Keratinocyte (primary cell): ENCODE measurements at regions not wholly inside any gene's neighbourhood (a gene's known extent, or its start where the extent isn't known, plus 50 kb on each side); places are given as distances from the start of the nearest gene placed in this dataset.

Source experiments
- DNase-seq: peaks from one replicate; pipeline ENCODE4 v3.0.0-alpha.2; 2011; ENCODE audit warnings: low read depth, missing footprints, low spot score
- FAIRE-seq: peaks from 2 replicates; lab custom pipeline; 2011; peaks lifted over from hg19 to GRCh38; lab: Jason Lieb, UNC
- H2AFZ ChIP-seq: 2 replicates; pipeline ENCODE4 v1.6.0; 2012; ENCODE audit warnings: low read length, control low read depth, inconsistent platforms; ENCODE audit not compliant: control insufficient read depth
- H3K27ac ChIP-seq: 2 replicates; pipeline ENCODE4 v1.5.1; 2011; ENCODE audit warnings: low read length; ENCODE audit not compliant: control insufficient read depth, insufficient read depth
- H3K27me3 ChIP-seq: 3 replicates; pipeline ENCODE4 v1.6.0; 2011; ENCODE audit warnings: low read length; ENCODE audit not compliant: control insufficient read depth, insufficient read depth; ENCODE audit errors: extremely low read depth
- H3K36me3 ChIP-seq, 2 experiments: 2 replicates in 1 of 2; 3 replicates in 1 of 2; pipeline ENCODE4 v1.5.1; 2011; ENCODE audit warnings: low read length in 2 of 2, mild to moderate bottlenecking in 1 of 2; ENCODE audit not compliant: control insufficient read depth in 2 of 2, insufficient read depth in 2 of 2; ENCODE audit errors: extremely low read depth in 1 of 2
- H3K4me1 ChIP-seq: 3 replicates; pipeline ENCODE4 v1.5.1; 2011; ENCODE audit warnings: low read length; ENCODE audit not compliant: control insufficient read depth, insufficient read depth; ENCODE audit errors: extremely low read depth
- H3K4me2 ChIP-seq: 3 replicates; pipeline ENCODE4 v1.6.0; 2011; ENCODE audit warnings: low read depth, low read length; ENCODE audit not compliant: control insufficient read depth, insufficient read depth; ENCODE audit errors: extremely low read depth
- H3K4me3 ChIP-seq, 3 experiments: fragments of 200-600 bp in 1 of 3; sonication (generic) in 1 of 3; 2 replicates in 2 of 3; 3 replicates in 1 of 3; pipeline ENCODE4 v1.5.1; 2011 to 2016; ENCODE audit warnings: low read length in 3 of 3, mild to moderate bottlenecking in 3 of 3, control low read depth in 2 of 3, inconsistent platforms in 1 of 3, low read depth in 1 of 3, mixed read lengths in 1 of 3, mixed run types in 1 of 3, moderate library complexity in 1 of 3; ENCODE audit not compliant: control insufficient read depth in 2 of 3, insufficient read depth in 2 of 3; ENCODE audit errors: extremely low read depth in 1 of 3
- H3K79me2 ChIP-seq: 2 replicates; pipeline ENCODE4 v1.6.0; 2012; ENCODE audit warnings: low read length; ENCODE audit not compliant: control insufficient read depth, insufficient read depth
- H3K9ac ChIP-seq: 3 replicates; pipeline ENCODE4 v1.6.0; 2011; ENCODE audit warnings: low read length; ENCODE audit not compliant: control insufficient read depth, insufficient read depth; ENCODE audit errors: extremely low read depth
- H3K9me1 ChIP-seq: 3 replicates; pipeline ENCODE4 v1.6.0; 2011; ENCODE audit warnings: low read length; ENCODE audit not compliant: control insufficient read depth, insufficient read depth; ENCODE audit errors: extremely low read depth
- H3K9me3 ChIP-seq: 2 replicates; pipeline ENCODE4 v1.5.1; 2012; ENCODE audit warnings: low read depth, low read length; ENCODE audit not compliant: control insufficient read depth
- H4K20me1 ChIP-seq: 3 replicates; pipeline ENCODE4 v1.6.0; 2011; ENCODE audit warnings: low read length; ENCODE audit not compliant: control insufficient read depth, insufficient read depth; ENCODE audit errors: extremely low read depth
- CTCF ChIP-seq, 3 experiments: IDR thresholded peaks in 1 of 3; conservative IDR thresholded peaks in 1 of 3; optimal IDR thresholded peaks in 1 of 3; 2 replicates in 2 of 3; 3 replicates in 1 of 3; pipeline versions ENCODE3 to v1.5.1; 2011; ENCODE audit warnings: low read length in 3 of 3, mild to moderate bottlenecking in 3 of 3, moderate library complexity in 2 of 3, control low read depth in 1 of 3, inconsistent platforms in 1 of 3; ENCODE audit not compliant: insufficient read depth in 2 of 3; ENCODE audit errors: extremely low read depth in 1 of 3
- EZH2 ChIP-seq: IDR thresholded peaks from one replicate; pipeline ENCODE4 v1.6.1; 2012; ENCODE audit warnings: inconsistent platforms, mild to moderate bottlenecking, low read length, moderate library complexity
- dilution Hi-C: fragments of 300-500 bp; cut with MboI; formaldehyde crosslinking; loops from one replicate; pipeline ENCODE4 v1.7.0; 2020; ENCODE audit warnings: low sequenced_read_pairs; ENCODE audit not compliant: extremely low pct_ligation_motif_present

GRCh38 chr14:89521988-89522387 is 105.0 kb upstream of the FOXN3 start:
- TF ChIP-seq CTCF (optimal IDR thresholded peaks at IDR 0.05 in 1 of 3, IDR thresholded peaks at IDR 0.05 in 1 of 3, conservative IDR thresholded peaks at IDR 0.05 in 1 of 3; ENCODE audit: extremely low read depth in 1 of 3, insufficient read depth in 2 of 3, low read length in 3 of 3) (no peak), EZH2 (no peak)
- Histone ChIP-seq H4K20me1 (no peaks in the 10 kb centered on the region), H3K9me3 (no peaks in the 10 kb centered on the region), H3K36me3 (no peaks in the 10 kb centered on the region), H3K4me1 (no peaks in the 10 kb centered on the region), H3K4me2 (no peak overlapping the region), H3K9me1 (no peaks in the 10 kb centered on the region), H3K79me2 (no peaks in the 10 kb centered on the region), H2AFZ (no peak overlapping the region), H3K27ac (no peak overlapping the region), H3K4me3 (no peak overlapping the region), H3K27me3 (no peaks in the 10 kb centered on the region), H3K9ac (no peak overlapping the region)
- FAIRE-seq (no peak), DNase-seq (no peak)
- dilution Hi-C loops: no loop called here

- TF ChIP-seq EZH2 (no peak), CTCF (optimal IDR thresholded peaks at IDR 0.05 in 1 of 3, IDR thresholded peaks at IDR 0.05 in 1 of 3, conservative IDR thresholded peaks at IDR 0.05 in 1 of 3; ENCODE audit: extremely low read depth in 1 of 3, insufficient read depth in 2 of 3, low read length in 3 of 3) (no peak)
- H2AFZ ChIP-seq: no peak overlapping the region
- H3K79me2 ChIP-seq: no peaks in the 10 kb centered on the region
- H3K4me3 ChIP-seq: no peak overlapping the region
- H3K4me1 ChIP-seq: no peaks in the 10 kb centered on the region
- no peaks in the 10 kb centered on the region for H3K9me1 ChIP-seq
- dilution Hi-C loops: no loop called here
- no peak overlapping the region for H3K27ac ChIP-seq
- no peak overlapping the region for H3K9ac ChIP-seq
- H3K9me3 ChIP-seq: no peaks in the 10 kb centered on the region
- FAIRE-seq (no peak), DNase-seq (no peak)
- no peaks in the 10 kb centered on the region for H3K36me3 ChIP-seq
- H4K20me1 ChIP-seq: no peaks in the 10 kb centered on the region
- no peak overlapping the region for H3K4me2 ChIP-seq
- no peaks in the 10 kb centered on the region for H3K27me3 ChIP-seq
These were observed 102.0 kb upstream of the FOXN3 start for GRCh38 chr14:89519040-89519439.
